ENCODE measurements at regions not wholly inside any gene's neighbourhood (a gene's known extent, or its start where the extent isn't known, plus 50 kb on each side); places are given as distances from the start of the nearest gene placed in this dataset.

DNA sequence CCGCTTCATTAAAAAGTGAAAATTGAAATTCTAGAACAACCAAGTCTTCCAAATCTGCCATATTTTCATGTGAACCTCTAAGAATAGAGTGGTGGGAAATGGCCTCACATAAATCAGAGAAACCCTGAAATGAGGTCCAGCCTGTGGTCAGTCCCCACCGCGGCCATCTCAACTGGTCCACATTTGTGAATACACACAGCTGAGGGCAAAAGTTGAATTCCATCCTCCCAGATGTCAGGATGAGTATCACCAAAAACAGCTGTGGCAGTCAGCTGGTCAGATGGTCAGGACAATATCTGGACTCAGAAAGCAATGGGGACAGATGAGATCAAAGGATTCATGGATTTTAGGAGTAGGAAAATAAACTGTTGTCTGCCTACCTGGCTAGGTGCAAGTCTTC is 219.4 kb upstream of the NCKAP5 start:
- TF ChIP-seq CTCF (IDR thresholded peaks at IDR 0.05) (no peak), POLR2A (IDR thresholded peaks at IDR 0.05) (no peak)
